Hematopoietic multipotent progenitor cell (in vitro differentiated cells): ENCODE measurements at regions not wholly inside any gene's neighbourhood (a gene's known extent, or its start where the extent isn't known, plus 50 kb on each side); places are given as distances from the start of the nearest gene placed in this dataset.

Source experiments
- DNase-seq, 3 donors: peaks; one replicate each; pipeline ENCODE4 v3.0.0-alpha.2; 2011 to 2015; ENCODE audit warnings: low read depth in 2 of 3, low spot score in 2 of 3

GRCh38 chr12:127886827-127887226 lies 380.1 kb upstream of the TMEM132C start:
- no peak for DNase-seq

- DNase-seq = no peak
Measured at GRCh38 chr12:127888943-127889719, 377.8 kb upstream of the TMEM132C start.

DNA sequence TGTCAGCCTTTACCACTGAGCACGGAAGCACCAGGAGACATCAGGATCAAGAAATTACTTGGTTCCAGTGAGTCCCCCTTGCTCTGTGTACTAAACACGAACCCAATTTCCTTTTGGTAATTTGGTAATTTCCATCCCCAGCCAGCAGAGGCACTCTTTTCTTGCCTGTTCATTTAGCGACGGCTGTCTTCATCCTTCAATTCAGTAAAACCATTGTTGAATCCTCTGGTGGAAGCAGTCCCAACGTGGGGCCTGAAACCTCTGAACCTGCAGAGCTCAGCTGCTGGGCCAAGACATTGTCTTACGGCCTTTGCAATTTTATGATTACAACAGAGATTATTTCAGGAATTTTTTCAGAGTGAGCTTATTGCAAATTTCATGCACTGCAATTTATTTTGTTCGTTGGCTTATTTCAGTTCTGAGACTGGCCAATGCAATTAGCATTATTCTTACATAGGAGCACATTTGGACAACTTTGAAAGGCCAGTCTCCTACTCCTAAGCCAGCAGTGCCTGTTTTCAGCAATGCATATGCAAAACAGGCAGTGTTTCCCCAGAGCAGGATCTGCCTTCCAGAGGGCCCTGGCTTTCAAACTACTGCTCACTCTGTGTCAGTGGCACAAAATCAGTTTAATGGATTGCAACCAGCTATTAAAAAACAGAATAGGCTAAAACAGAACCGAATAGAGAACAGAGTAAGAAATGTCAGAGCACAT lies 372.9 kb upstream of the TMEM132C start:
- peak in 2 of 3 donors; percentile 4 to 25 for DNase-seq

DNA sequence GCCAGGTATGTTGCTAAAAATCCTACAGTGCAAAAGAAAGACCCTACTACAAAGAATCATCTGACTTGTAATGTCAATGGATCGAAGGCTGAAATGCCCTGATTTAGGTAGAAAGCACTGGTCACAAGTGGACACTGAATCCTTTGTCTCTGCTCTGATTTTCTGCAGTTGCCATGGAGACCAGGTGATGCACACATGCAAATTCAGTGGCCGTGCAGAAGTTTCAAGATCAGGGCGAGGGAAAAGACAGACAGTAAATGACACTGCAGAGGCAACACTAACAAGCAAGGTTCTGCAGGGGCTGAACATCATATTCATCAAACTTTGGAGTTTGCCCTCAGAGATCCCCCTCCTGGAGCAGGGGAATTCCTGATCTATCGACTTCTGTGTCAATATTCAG lies 370.3 kb upstream of the TMEM132C start:
- DNase-seq = no peak

DNA sequence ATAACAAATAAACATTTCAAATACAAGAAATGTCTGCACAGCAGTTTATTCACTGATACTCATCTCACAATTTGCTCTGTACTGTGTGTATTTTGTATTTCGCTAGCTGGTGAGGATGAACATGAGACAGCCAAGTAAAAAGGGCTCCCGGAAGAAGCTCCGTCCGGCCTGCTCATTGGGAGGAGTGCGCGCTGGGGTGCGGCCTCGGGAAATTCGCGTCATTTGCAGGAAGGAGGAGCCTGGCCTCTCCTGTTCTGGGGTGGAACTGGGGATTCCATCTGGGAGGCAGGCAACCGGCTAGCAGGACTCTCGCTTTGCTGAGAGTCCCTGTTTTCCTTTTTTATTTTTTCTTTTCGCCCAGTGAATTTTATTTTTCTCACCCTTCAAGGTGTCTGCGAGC lies 368.4 kb upstream of the TMEM132C start:
- DNase-seq = no peak

DNA sequence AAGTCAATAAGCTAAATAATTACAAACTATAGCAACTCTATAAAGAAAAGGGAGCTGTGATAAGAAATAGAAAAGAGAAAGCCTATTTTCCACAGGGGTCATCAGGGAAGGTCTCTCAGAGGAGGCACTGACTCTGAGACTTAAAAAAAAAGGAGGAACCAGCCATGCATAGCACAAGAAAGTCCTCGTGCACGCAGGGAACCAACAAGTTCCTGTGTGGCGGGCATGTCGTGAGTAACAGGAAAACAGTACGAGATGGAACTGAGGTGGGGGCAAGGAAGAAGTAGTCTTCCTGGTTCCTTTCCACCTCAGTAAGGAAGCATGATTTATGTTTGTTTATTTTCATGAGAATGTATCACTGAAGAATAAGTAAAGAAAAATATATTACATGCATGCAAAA lies 367.0 kb upstream of the TMEM132C start:
- DNase-seq = peak in 2 of 3 donors; percentile 61 to 62

GRCh38 chr12:127900386-127900785 lies 366.6 kb upstream of the TMEM132C start:
- peak in 2 of 3 donors; percentile 35 to 64 for DNase-seq

DNA sequence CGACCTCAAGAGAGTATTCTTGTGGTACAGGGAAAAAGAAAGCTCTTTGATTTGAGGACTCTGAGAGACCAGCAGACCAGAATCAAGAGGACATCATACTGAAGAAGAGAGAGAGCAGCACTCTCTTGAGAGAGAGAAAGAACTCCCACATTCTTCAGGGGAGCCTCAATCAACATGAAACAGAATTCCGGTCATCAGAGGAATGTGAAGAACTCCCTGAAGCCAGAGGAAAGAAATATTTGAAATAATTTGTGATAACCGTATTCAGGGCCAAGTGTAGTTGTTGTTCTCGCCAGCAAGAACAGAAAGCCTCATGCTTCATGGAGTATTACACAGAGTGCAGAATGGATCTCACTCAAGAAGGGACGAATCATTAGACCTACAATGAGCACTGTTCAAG lies 363.8 kb upstream of the TMEM132C start:
- no peak for DNase-seq

DNA sequence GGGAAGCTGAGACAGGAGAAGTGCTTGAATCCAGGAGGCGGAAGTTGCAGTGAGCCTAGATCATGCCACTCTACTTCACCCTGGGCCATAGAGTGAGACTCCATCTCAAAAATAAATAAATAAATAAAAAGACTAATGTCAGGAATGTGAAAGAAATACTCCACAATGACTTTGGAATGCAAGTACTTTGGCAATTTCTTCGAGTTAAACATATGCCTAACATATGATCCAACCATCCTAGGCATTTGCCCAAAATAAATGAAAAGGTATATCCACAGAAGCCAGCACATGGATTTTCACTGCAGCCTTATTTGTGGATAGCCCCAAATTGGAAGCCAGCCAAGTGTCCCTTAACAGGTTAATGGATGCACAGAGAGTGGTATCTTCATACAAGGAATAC lies 357.9 kb upstream of the TMEM132C start:
- no peak for DNase-seq

- peak in 2 of 3 donors; percentile 12 to 56 for DNase-seq
Measured at GRCh38 chr12:127911291-127911690, 355.7 kb upstream of the TMEM132C start.

GRCh38 chr12:127912035-127912665 lies 354.8 kb upstream of the TMEM132C start:
- no peak for DNase-seq

DNA sequence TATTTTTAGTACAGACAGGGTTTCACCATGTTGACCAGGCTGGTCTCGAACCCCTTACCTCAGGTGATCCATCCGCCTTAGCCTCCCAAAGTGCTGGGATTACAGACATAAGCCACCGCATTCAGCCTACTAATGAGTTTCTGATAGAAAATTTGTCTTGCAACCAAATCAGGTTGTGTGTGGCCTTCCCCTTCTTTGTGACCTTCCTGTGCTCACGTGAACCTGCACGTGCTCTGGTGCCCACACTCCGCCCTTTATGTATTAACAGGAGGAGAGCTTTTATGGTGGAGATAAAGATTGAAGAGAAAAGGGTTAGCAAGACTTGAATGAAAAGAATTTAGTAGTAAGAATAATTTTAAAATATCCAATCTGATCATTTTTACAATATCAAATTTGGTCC lies 343.5 kb upstream of the TMEM132C start:
- DNase-seq = no peak

DNA sequence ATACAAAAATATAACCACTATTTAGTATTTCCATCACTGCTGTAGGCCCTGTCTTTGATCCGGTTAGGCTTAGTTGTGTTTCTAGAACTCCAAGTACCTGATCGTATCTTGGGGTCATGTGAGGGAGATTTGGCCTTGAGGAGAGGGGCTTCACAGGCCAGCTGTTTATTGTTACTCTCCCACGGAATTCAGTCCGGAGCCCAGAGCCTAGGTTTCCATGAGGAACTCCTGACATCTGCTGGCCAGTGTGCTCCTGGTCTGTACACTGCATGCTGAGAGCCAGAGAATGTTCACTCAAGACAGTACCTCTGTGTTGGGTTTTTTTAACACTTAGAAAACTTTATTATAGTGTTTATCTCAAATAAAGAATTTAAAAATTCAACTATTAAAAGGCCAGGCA lies 341.0 kb upstream of the TMEM132C start:
- DNase-seq = peak in 2 of 3 donors; percentile 18 to 42

GRCh38 chr12:127928178-127928577 lies 338.8 kb upstream of the TMEM132C start:
- DNase-seq = peak in 1 of 3 donors; percentile 4

- DNase-seq = peak in 2 of 3 donors; percentile 3
Measured at GRCh38 chr12:127928615-127929571, 338.1 kb upstream of the TMEM132C start.

GRCh38 chr12:127930122-127930521 lies 336.8 kb upstream of the TMEM132C start:
- no peak for DNase-seq

GRCh38 chr12:127934409-127934808 lies 332.6 kb upstream of the TMEM132C start:
- no peak for DNase-seq

- DNase-seq = no peak
Measured at GRCh38 chr12:127936463-127936862, 330.5 kb upstream of the TMEM132C start.

GRCh38 chr12:127941332-127941731 lies 325.6 kb upstream of the TMEM132C start:
- DNase-seq = no peak

DNA sequence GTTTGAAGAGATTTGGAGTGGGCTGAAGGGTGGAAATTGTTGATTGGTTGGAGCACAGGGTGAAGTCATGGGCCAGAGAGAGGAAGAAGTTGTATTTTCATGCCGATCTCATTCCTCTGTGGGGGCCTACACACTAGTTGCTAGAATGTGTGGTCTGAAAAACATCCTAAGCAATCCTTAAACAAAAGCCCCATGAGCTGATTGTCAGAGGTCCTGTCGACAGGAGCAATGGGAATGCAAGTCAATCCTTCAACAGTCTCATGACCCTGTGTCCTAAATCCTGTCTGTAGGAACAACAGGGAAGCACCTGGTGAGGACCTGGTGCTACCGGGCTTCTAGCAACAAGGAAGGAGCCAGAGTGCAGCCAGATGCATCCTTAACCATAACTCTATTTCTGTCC lies 324.0 kb upstream of the TMEM132C start:
- DNase-seq = no peak
